Fibroblast of lung (primary cell): ENCODE measurements at regions not wholly inside any gene's neighbourhood (a gene's known extent, or its start where the extent isn't known, plus 50 kb on each side); places are given as distances from the start of the nearest gene placed in this dataset.

Experiments
- DNase-seq, 2 donors: peaks; one replicate each; pipeline versions ENCODE4 v3.0.0 to v3.0.0-alpha.2; 2010; ENCODE audit warnings: low read depth in 2 of 2
- H2AFZ ChIP-seq: 2 replicates; pipeline ENCODE4 v1.5.1; 2012; ENCODE audit warnings: low read length, control low read depth, inconsistent platforms
- H3K27ac ChIP-seq: 2 replicates; pipeline ENCODE4 v1.5.1; 2011; ENCODE audit warnings: low read length, control low read depth; ENCODE audit not compliant: insufficient read depth
- H3K27me3 ChIP-seq: 2 replicates; pipeline ENCODE4 v1.5.1; 2011; ENCODE audit warnings: mild to moderate bottlenecking, low read length; ENCODE audit not compliant: control insufficient read depth, insufficient read depth
- H3K36me3 ChIP-seq: 2 replicates; pipeline ENCODE4 v1.5.1; 2011; ENCODE audit warnings: low read length; ENCODE audit not compliant: control insufficient read depth, insufficient read depth
- H3K4me1 ChIP-seq: 2 replicates; pipeline ENCODE4 v1.5.1; 2011; ENCODE audit warnings: low read length; ENCODE audit not compliant: control insufficient read depth, insufficient read depth; ENCODE audit errors: extremely low read depth
- H3K4me2 ChIP-seq: 2 replicates; pipeline ENCODE4 v1.5.1; 2011; ENCODE audit warnings: low read length, control low read depth; ENCODE audit not compliant: insufficient read depth; ENCODE audit errors: extremely low read depth
- H3K4me3 ChIP-seq, 4 experiments: fragments of 200-600 bp in 1 of 4; sonication (generic) in 1 of 4; replicated peaks in 1 of 4; 2 replicates each; pipeline ENCODE4 v1.5.1; 2011 to 2016; ENCODE audit warnings: low read length in 4 of 4, low read depth in 3 of 4, mild to moderate bottlenecking in 3 of 4, control low read depth in 2 of 4, inconsistent platforms in 1 of 4, mixed read lengths in 1 of 4; ENCODE audit not compliant: insufficient read depth in 1 of 4; ENCODE audit errors: control extremely low read depth in 1 of 4
- H3K79me2 ChIP-seq: 2 replicates; pipeline ENCODE4 v1.5.1; 2012; ENCODE audit warnings: mild to moderate bottlenecking, low read length, inconsistent platforms; ENCODE audit not compliant: control insufficient read depth, insufficient read depth
- H3K9ac ChIP-seq: 2 replicates; pipeline ENCODE4 v1.5.1; 2011; ENCODE audit warnings: mild to moderate bottlenecking, low read length, control low read depth; ENCODE audit not compliant: insufficient read depth
- H3K9me3 ChIP-seq: 2 replicates; pipeline ENCODE4 v1.5.1; 2012; ENCODE audit warnings: low read depth, low read length; ENCODE audit not compliant: control insufficient read depth, insufficient read depth
- H4K20me1 ChIP-seq: 2 replicates; pipeline ENCODE4 v1.5.1; 2011; ENCODE audit warnings: low read length; ENCODE audit not compliant: control insufficient read depth, insufficient read depth; ENCODE audit errors: extremely low read depth
- CTCF ChIP-seq, 2 donors: IDR thresholded peaks in 1 of 2; conservative IDR thresholded peaks in 1 of 2; 1 replicate in 1 of 2; 2 replicates in 1 of 2; pipeline ENCODE4 v1.5.1; 2011 to 2012; ENCODE audit warnings: low read length in 2 of 2, control low read depth in 1 of 2, inconsistent platforms in 1 of 2, low read depth in 1 of 2, mild to moderate bottlenecking in 1 of 2
- EZH2 ChIP-seq: IDR thresholded peaks from 2 replicates; pipeline ENCODE4 v1.5.1; 2012; ENCODE audit warnings: low read length, control low read depth, mild to moderate bottlenecking; ENCODE audit errors: missing control alignments

DNA sequence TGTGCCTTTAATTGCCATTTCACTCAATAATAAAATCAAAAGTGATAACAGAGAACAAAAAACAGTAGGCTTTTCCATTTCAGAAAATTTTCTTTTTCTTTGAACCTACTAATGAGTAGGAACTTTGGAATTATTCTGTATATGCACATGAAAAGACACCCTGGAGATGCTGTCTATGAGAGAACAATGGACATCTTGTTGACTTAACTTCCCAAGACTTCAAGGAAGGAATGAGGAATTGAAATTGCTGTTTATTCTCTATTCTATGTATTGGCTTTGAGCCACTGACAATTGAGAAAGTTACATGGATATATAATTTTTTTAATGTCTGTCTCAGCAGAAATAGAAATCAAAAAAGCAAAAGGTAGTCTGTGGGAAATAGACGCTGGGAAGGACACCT, 98.6 kb upstream of the PCSK2 start:
- Histone ChIP-seq H3K4me3 (no peak overlapping the region), H3K9me3 (no peaks in the 10 kb centered on the region), H3K9ac (no peak overlapping the region), H2AFZ (no peak overlapping the region), H4K20me1 (no peaks in the 10 kb centered on the region), H3K27me3 (no peaks in the 10 kb centered on the region), H3K79me2 (no peaks in the 10 kb centered on the region), H3K4me2 (no peak overlapping the region), H3K36me3 (no peaks in the 10 kb centered on the region), H3K27ac (no peak overlapping the region), H3K4me1 (no peaks in the 10 kb centered on the region)
- DNase-seq: no peak
- no peak for TF ChIP-seq CTCF (conservative IDR thresholded peaks at IDR 0.05 in 1 of 2, IDR thresholded peaks at IDR 0.05 in 1 of 2; ENCODE audit: low read depth in 1 of 2, low read length in 2 of 2)
- TF ChIP-seq EZH2: no peak

DNA sequence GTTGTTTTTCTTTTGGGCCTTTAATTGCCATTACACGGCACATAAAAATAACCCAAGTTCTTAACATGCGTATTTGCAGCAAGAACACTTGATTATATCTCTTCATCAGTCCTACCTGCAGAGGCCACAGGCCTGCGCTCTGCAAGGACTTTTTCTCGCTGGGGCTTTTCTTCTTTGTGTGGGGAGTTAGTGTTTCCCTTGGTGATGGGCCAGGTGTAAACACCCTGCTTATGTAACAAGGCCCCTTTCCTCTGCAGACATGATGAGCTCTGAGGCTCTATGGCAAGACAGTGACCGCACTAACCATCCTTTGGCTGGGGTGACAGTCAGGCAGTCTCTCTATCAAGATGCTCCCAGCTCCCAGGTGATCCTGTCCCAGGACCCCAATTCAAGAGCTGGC, 97.8 kb upstream of the PCSK2 start:
- H3K36me3 ChIP-seq: no peaks in the 10 kb centered on the region
- no peak overlapping the region for H2AFZ ChIP-seq
- TF ChIP-seq CTCF (conservative IDR thresholded peaks at IDR 0.05 in 1 of 2, IDR thresholded peaks at IDR 0.05 in 1 of 2; ENCODE audit: low read depth in 1 of 2, low read length in 2 of 2): no peak
- no peak for TF ChIP-seq EZH2
- no peak overlapping the region for H3K4me3 ChIP-seq
- no peak overlapping the region for H3K27ac ChIP-seq
- no peaks in the 10 kb centered on the region for H3K4me1 ChIP-seq
- H3K27me3 ChIP-seq: no peaks in the 10 kb centered on the region
- no peaks in the 10 kb centered on the region for H3K79me2 ChIP-seq
- H3K4me2 ChIP-seq: no peak overlapping the region
- no peak for DNase-seq
- H3K9me3 ChIP-seq: no peaks in the 10 kb centered on the region
- H3K9ac ChIP-seq: no peak overlapping the region
- H4K20me1 ChIP-seq: no peaks in the 10 kb centered on the region

DNA sequence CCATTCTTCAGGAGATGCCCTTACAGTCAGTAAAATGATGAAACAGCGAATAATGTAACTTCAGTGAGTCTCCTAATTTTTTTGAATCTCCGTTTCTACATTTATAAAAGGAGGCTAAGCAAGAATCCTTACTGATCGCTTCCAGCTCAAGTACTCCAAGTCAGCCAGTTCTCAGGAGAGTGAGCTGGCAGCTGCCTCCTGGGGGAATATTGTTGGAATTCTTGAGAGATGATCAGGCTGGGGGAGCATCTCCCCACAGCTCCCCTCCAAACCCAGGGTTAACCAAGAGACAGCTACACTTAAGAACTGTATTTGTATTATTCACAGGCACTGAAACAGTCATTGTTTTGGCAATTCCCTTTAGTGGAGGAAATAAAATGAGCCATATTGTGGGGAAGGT, 89.1 kb upstream of the PCSK2 start:
- no peak overlapping the region for H3K4me2 ChIP-seq
- no peaks in the 10 kb centered on the region for H3K79me2 ChIP-seq
- H3K27me3 ChIP-seq: no peaks in the 10 kb centered on the region
- no peaks in the 10 kb centered on the region for H4K20me1 ChIP-seq
- no peak for DNase-seq
- H2AFZ ChIP-seq: no peak overlapping the region
- no peaks in the 10 kb centered on the region for H3K4me1 ChIP-seq
- no peak overlapping the region for H3K4me3 ChIP-seq
- H3K36me3 ChIP-seq: no peaks in the 10 kb centered on the region
- H3K9ac ChIP-seq: no peak overlapping the region
- H3K9me3 ChIP-seq: no peaks in the 10 kb centered on the region
- TF ChIP-seq CTCF (conservative IDR thresholded peaks at IDR 0.05 in 1 of 2, IDR thresholded peaks at IDR 0.05 in 1 of 2; ENCODE audit: low read depth in 1 of 2, low read length in 2 of 2): no peak
- no peak for TF ChIP-seq EZH2
- no peak overlapping the region for H3K27ac ChIP-seq
